C4-2B (cell line): ENCODE measurements at regions not wholly inside any gene's neighbourhood (a gene's known extent, or its start where the extent isn't known, plus 50 kb on each side); places are given as distances from the start of the nearest gene placed in this dataset.

Experiments used
- ZFX ChIP-seq: fragments of 450-650 bp; IDR thresholded peaks from 2 replicates; pipeline ENCODE4 v1.6.1; 2017
- TF ChIP-seq, protein P1 (sequence below): fragments of 450-650 bp; conservative IDR thresholded peaks from 2 replicates; pipeline ENCODE4 v1.5.1; 2017; ENCODE audit warnings: mild to moderate bottlenecking

DNA sequence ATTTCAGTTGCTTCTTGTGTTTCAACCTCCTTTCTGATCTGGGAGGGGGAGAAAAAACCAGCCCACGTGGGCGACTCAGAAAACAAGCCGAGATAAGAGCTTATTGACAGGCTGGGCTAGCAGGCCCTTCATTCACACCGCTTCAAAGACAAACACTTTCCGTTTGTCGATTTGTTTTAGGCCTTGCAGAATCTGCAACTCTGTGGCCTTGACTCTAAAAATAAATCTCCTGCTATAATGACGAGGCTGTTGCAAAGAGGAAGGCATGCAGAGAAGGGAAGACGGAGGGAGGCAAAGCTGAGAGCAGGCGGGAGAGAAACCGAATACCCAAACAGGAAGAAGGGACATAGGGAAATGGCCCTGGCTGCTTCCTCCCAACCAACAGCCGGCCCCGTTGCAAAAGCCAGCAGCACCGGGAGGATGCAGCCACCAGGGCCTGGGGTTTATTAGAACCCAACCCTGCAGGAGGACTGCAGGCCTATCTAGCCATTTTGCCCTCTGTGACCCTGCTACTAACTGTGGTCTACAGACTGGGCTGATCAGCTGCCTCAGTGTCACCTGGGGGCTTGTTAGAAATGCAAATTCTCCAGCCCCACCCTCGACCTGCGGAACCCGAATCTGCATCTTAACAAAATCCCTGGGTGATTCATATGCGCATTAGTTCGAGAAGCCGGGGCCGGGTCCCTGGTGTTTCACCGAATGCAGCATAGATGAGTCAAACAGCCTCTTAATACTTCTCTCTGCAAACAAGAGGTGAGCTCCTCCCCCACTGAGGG is 325.5 kb downstream of the BCOR start:
- TF ChIP-seq, protein P1, sequence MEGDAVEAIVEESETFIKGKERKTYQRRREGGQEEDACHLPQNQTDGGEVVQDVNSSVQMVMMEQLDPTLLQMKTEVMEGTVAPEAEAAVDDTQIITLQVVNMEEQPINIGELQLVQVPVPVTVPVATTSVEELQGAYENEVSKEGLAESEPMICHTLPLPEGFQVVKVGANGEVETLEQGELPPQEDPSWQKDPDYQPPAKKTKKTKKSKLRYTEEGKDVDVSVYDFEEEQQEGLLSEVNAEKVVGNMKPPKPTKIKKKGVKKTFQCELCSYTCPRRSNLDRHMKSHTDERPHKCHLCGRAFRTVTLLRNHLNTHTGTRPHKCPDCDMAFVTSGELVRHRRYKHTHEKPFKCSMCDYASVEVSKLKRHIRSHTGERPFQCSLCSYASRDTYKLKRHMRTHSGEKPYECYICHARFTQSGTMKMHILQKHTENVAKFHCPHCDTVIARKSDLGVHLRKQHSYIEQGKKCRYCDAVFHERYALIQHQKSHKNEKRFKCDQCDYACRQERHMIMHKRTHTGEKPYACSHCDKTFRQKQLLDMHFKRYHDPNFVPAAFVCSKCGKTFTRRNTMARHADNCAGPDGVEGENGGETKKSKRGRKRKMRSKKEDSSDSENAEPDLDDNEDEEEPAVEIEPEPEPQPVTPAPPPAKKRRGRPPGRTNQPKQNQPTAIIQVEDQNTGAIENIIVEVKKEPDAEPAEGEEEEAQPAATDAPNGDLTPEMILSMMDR, result no peak
- TF ChIP-seq ZFX, result no peak
